ENCODE measurements at regions not wholly inside any gene's neighbourhood (a gene's known extent, or its start where the extent isn't known, plus 50 kb on each side); places are given as distances from the start of the nearest gene placed in this dataset.

DNA sequence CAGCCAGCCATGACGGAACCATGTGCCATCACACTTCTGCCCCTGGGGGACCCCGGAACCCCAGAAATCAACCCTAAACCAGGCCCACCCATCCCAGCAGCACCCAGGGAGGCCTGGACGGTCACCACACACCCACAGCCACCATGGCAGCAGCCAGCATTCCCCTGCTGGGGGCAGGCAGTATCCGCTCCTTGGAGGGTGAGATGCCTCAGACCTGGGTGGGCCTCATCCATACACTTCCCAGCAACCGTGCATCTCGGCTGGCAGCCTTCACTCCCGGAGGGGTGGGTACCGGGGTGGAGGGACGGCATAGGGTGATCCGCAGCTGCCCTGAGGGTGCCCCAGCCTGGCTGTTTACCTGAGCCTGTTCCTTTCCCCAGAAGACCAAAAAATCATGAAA is 69.1 kb upstream of the FAM20C start:
- in situ Hi-C loops (cut with HindIII; ENCODE audit: low sequenced_read_pairs) = no loop called here
- TF ChIP-seq, protein P1, sequence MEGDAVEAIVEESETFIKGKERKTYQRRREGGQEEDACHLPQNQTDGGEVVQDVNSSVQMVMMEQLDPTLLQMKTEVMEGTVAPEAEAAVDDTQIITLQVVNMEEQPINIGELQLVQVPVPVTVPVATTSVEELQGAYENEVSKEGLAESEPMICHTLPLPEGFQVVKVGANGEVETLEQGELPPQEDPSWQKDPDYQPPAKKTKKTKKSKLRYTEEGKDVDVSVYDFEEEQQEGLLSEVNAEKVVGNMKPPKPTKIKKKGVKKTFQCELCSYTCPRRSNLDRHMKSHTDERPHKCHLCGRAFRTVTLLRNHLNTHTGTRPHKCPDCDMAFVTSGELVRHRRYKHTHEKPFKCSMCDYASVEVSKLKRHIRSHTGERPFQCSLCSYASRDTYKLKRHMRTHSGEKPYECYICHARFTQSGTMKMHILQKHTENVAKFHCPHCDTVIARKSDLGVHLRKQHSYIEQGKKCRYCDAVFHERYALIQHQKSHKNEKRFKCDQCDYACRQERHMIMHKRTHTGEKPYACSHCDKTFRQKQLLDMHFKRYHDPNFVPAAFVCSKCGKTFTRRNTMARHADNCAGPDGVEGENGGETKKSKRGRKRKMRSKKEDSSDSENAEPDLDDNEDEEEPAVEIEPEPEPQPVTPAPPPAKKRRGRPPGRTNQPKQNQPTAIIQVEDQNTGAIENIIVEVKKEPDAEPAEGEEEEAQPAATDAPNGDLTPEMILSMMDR (IDR thresholded peaks at IDR 0.05; ENCODE audit: low read depth, low read length) = no peak

DNA sequence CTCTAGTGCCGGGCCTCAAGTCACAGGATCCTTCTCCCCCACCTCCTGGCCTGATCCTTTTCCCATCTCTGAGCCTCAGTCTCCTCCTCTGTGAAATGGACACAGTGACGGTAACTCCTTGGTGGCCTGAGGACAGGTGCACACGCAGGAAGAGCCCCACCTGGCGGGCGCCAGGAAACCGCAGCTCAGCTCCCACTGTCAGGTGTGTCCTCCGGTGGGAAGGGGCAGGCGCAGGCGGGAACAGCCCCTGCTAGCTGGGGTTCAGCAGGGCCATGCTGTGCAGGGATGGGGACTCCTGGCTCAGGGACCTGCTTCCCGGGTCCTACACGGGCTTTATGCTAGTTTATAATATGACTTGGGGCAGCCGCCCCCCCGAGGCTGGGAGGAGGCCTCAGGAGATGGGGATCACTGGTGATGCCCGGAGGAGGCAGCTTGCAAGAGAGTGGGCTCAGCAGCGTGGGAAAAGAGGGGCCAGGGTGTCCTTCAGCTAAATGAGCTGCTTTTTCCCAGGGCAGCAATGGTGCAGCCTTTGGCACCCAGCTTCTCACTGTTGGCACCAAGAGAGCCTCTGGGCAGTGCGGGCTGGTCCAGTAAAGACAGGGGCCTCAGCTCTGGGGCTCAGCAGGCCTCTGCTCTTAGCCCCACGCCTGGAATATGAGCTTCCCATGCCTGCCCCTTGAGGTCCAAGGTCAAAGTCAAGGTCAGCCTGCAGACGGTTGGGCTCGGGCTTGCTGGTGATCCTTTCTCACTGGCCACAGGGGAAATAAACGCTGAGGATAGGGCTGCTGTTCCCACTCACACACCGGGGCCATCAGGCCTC is 68.0 kb upstream of the FAM20C start:
- no peak overlapping the region for H3K4me3 ChIP-seq (ENCODE audit: low read depth, low read length)
- no peak for DNase-seq (ENCODE audit: low read depth, low spot score)
- TF ChIP-seq, protein P1 (IDR thresholded peaks at IDR 0.05; ENCODE audit: low read depth, low read length) = no peak
- in situ Hi-C loops (cut with HindIII; ENCODE audit: low sequenced_read_pairs) = no loop called here

More for the DNA sequence above, 69.1 kb upstream of the FAM20C start:
- DNase-seq (ENCODE audit: low read depth, low spot score) = no peak
- H3K4me3 ChIP-seq (ENCODE audit: low read depth, low read length) = no peak overlapping the region

DNA sequence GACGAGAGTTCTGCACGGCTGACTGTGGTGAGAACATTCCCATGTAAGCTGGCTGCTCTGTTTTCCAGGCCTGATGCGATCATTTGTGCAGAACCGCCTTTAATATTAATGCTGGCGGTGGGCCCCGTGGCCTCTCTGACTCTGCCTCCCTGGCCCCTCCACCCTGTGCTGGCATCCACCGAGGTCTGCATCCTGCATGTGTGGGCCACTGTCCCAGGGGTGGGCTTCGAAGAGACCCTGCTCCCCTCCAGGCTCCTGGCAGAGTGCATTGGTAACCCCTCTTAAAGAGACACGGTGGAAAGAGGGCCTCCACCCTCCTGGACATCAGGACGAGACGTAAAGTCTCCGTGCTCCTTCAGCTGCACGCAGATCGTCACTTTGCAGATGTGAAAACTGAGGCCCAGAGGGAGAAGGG is 67.3 kb upstream of the FAM20C start:
- TF ChIP-seq, protein P1 (IDR thresholded peaks at IDR 0.05; ENCODE audit: low read depth, low read length) = no peak
- no peak overlapping the region for H3K4me3 ChIP-seq (ENCODE audit: low read depth, low read length)
- no peak for DNase-seq (ENCODE audit: low read depth, low spot score)
- in situ Hi-C loops (cut with HindIII; ENCODE audit: low sequenced_read_pairs) = no loop called here

DNA sequence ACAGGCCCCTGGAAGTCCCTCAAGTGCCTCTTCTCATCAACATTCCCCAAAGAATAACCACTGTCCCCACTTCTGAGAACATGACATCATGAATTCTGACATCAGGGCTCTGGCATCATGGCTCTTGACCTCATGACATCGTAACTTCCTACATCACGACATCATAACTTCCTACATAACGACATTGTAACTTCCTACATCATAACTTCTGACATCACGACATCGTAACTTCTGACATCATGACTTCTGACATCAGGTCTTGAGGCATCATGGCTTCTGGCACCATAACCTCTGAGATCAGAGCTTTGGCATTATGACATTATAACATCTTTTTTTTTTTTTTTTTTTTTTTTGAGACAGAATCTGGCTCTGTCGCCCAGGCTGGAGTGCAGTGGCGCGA is 66.7 kb upstream of the FAM20C start:
- in situ Hi-C loops (cut with HindIII; ENCODE audit: low sequenced_read_pairs) = no loop called here
- TF ChIP-seq, protein P1 (IDR thresholded peaks at IDR 0.05; ENCODE audit: low read depth, low read length) = no peak
- DNase-seq (ENCODE audit: low read depth, low spot score) = no peak
- H3K4me3 ChIP-seq (ENCODE audit: low read depth, low read length) = no peak overlapping the region

DNA sequence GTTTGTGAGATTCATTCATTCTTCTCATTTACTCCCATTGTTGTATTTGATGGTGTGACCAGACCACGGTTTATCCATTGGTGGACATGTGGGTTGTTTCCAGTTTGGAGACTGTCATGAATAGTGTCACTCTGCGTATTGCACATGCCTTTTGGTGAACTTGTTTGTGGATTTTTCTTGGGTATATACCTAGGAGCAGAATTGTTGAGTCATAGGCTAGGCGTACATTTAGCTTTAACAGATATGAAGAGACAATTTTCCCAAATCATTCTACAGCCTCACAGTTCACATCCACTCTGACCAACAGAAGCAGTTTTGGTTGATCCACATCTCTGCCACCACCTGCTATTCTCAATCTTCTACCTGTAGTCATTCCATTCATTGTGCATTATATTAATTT is 66.0 kb upstream of the FAM20C start:
- TF ChIP-seq, protein P1 (IDR thresholded peaks at IDR 0.05; ENCODE audit: low read depth, low read length) = no peak
- no peak for DNase-seq (ENCODE audit: low read depth, low spot score)
- H3K4me3 ChIP-seq (ENCODE audit: low read depth, low read length) = no peak overlapping the region
- in situ Hi-C loops (cut with HindIII; ENCODE audit: low sequenced_read_pairs) = no loop called here

DNA sequence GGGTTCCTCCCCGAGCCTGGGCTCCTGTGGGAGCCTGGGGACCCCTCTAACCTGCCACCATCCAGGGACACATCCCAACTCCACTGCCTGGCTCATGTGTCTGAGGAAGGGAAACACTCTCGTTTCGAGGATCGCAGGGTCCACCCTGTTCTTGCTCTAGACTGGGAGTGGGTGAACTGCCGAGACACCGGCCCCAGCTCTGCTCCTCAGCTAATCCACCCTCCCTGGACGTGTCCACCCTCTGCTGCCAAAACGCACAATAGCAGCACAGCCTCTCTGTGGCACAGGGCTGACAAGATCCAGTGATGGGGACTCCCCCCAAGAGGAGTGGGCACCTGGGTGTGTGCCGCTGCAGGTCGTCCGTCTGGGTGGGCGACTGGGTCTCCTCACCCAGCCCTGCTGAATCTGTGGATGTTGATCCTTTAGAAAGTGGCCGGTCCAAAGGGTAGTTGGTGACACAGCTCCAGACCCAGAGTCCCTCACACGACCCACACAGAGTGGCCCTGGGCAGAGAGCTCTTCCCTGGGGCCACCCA is 65.2 kb upstream of the FAM20C start:
- TF ChIP-seq, protein P1 (IDR thresholded peaks at IDR 0.05; ENCODE audit: low read depth, low read length) = no peak
- H3K4me3 ChIP-seq (ENCODE audit: low read depth, low read length) = no peak overlapping the region
- in situ Hi-C loops (cut with HindIII; ENCODE audit: low sequenced_read_pairs) = no loop called here
- DNase-seq (ENCODE audit: low read depth, low spot score) = no peak
